ENCODE measurements at regions not wholly inside any gene's neighbourhood (a gene's known extent, or its start where the extent isn't known, plus 50 kb on each side); places are given as distances from the start of the nearest gene placed in this dataset.

DNA sequence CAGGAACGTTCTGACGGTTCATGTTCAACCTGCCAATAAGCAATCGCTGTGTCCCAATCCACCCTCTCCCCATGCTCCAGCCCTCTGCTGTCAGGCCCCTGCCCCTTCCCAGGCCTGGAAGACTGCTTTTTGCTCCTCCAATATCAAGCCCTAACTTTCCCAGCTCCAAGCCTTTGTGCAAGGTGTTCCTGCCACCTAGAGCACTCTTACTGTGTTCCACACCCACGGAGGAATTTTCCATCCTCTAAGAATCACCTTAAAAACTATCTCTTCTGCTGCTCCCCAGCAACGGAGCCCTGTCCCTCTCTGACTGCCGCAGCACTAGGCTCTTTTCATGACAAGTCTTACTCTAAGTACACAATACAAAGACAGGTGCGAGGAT lies 657.9 kb downstream of the AJAP1 start:
- Histone ChIP-seq H3K9ac (ENCODE audit: low read depth, low read length) (no peak overlapping the region), H3K9me3 (ENCODE audit: insufficient read depth, low read depth, low read length) (no peaks in the 10 kb centered on the region), H3K27me3 (ENCODE audit: insufficient read depth, low read length) (no peaks in the 10 kb centered on the region), H3K4me3 (ENCODE audit: low read length) (no peak overlapping the region), H3K4me1 (ENCODE audit: insufficient read depth, low read length) (no peaks in the 10 kb centered on the region), H3K36me3 (ENCODE audit: insufficient read depth, low read depth, low read length) (no peaks in the 10 kb centered on the region), H3K27ac (ENCODE audit: low read length) (no peak overlapping the region)

DNA sequence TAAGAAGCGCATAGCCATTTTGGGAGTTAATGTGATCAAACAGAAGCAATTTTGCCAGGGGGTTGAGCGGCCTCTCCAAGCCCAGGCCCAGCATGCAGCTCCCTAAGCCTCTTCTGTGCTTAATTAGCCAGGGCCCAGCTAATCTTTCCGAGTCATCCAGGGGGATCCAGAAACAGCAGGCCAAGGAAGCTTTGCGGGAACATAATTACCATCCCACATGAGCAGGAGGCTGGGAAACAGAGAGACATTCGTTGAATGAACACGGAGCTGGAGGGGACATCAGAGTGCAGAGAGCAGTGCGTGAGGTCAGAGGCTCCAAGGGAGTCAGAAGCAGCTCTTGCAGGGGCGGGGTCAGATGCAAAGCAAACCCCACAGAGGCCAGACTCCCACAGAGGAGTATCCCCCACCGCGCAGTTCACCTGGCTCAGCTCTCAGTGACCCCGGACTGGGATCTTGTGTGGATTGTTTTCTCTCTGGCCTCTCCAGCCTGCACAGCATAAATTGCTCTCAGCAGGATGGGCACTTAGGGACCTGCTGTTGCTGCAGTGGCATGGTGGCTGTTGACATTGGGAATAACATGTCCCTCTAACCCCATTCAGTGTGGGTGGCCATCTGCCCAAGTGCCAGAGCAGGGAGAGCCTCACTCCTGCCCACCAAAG lies 657.4 kb downstream of the AJAP1 start:
- Histone ChIP-seq H3K9ac (ENCODE audit: low read depth, low read length) (no peak overlapping the region), H3K9me3 (ENCODE audit: insufficient read depth, low read depth, low read length) (no peaks in the 10 kb centered on the region), H3K4me1 (ENCODE audit: insufficient read depth, low read length) (no peaks in the 10 kb centered on the region), H3K27me3 (ENCODE audit: insufficient read depth, low read length) (no peaks in the 10 kb centered on the region), H3K36me3 (ENCODE audit: insufficient read depth, low read depth, low read length) (no peaks in the 10 kb centered on the region), H3K27ac (ENCODE audit: low read length) (no peak overlapping the region), H3K4me3 (ENCODE audit: low read length) (no peak overlapping the region)

DNA sequence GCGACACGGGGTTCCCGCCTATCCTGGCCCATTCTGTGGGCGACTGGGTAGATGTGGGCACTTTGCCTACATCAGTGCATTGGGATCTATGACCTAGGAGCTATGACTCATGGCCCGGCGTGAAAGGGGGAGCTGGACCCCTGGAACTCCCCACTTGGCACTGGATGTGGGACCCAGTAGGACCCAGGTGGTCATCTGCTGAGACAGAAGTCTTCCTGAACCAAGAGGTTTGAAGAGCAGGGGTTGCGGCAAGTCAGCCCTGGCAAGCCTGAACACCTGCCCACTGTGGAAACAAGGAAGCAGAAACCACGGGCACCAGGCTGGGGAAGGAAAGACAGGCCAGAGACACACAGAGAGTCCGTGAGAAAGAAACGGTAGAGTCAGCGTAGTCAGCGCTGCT lies 656.7 kb downstream of the AJAP1 start:
- no peaks in the 10 kb centered on the region for H3K4me1 ChIP-seq (ENCODE audit: insufficient read depth, low read length)
- H3K9me3 ChIP-seq (ENCODE audit: insufficient read depth, low read depth, low read length) = no peaks in the 10 kb centered on the region
- no peak overlapping the region for H3K9ac ChIP-seq (ENCODE audit: low read depth, low read length)
- H3K27me3 ChIP-seq (ENCODE audit: insufficient read depth, low read length) = no peaks in the 10 kb centered on the region
- no peak overlapping the region for H3K4me3 ChIP-seq (ENCODE audit: low read length)
- H3K27ac ChIP-seq (ENCODE audit: low read length) = no peak overlapping the region
- no peaks in the 10 kb centered on the region for H3K36me3 ChIP-seq (ENCODE audit: insufficient read depth, low read depth, low read length)

DNA sequence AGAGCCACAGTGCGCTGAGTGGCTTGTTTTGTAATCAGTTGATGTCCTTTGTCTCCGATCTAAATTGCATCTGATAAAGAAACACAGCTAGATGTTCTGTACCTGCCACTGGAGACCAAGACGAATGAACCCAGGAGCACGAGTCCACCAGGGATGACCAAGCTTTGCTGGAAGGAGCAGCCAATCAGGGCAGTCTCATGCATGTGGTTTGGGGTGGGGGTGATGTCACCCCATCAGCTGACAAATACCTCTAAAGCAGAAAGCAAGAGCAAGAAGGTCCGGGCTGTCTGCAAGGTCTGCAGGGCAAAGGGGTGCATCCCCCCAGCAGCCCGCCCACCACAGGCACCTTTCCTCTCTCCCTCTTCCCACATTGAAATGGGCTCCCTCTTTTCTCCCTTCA lies 653.8 kb downstream of the AJAP1 start:
- H3K4me1 ChIP-seq (ENCODE audit: insufficient read depth, low read length) = no peaks in the 10 kb centered on the region
- H3K9ac ChIP-seq (ENCODE audit: low read depth, low read length) = no peak overlapping the region
- H3K36me3 ChIP-seq (ENCODE audit: insufficient read depth, low read depth, low read length) = no peaks in the 10 kb centered on the region
- no peak overlapping the region for H3K4me3 ChIP-seq (ENCODE audit: low read length)
- no peaks in the 10 kb centered on the region for H3K27me3 ChIP-seq (ENCODE audit: insufficient read depth, low read length)
- no peak overlapping the region for H3K27ac ChIP-seq (ENCODE audit: low read length)
- H3K9me3 ChIP-seq (ENCODE audit: insufficient read depth, low read depth, low read length) = no peaks in the 10 kb centered on the region

DNA sequence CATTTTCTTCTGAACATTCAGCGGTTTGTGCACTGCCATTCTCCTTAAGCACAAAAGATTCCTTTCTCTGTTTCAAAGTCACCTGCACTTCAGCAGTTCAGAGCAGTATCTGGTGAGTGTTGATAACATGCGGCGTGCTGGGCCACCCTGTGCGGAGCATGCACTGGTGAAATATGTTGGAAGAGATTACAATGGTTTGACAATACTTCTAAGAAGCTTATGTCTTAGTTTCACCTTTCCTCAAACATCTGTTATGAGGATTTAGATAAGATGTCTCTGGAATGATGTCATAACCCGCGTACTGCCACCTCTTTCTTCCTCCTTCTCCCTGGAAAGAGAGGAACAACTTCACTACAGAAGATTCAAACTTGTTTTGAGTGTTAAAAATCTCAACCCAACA lies 650.3 kb downstream of the AJAP1 start:
- no peaks in the 10 kb centered on the region; the same call in 1 of the 2 replicates for H3K27me3 ChIP-seq (ENCODE audit: insufficient read depth, low read length)
- H3K9me3 ChIP-seq (ENCODE audit: insufficient read depth, low read depth, low read length) = no peaks in the 10 kb centered on the region
- H3K27ac ChIP-seq (ENCODE audit: low read length) = no peak overlapping the region
- H3K36me3 ChIP-seq (ENCODE audit: insufficient read depth, low read depth, low read length) = no peaks in the 10 kb centered on the region
- H3K4me1 ChIP-seq (ENCODE audit: insufficient read depth, low read length) = no peaks in the 10 kb centered on the region
- no peak overlapping the region for H3K9ac ChIP-seq (ENCODE audit: low read depth, low read length)
- H3K4me3 ChIP-seq (ENCODE audit: low read length) = no peak overlapping the region

DNA sequence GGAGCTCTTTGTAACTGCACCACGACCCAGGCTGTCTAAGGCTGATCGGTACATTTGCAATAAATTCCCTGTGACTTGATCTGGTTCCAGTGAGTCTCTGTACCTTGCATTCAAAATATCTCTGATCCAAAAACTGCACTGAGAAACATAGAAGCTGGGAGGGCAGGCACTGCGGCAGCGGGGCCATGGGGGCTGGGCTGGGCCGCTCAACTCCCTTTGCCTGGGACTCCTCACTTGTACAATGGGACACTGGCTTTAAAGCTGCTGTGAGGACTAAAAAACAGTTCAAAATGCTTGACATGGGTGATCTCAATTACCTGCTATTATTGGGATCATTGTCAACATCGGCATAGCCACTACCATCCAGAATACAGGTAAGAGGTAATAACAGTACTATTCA lies 644.0 kb downstream of the AJAP1 start:
- Histone ChIP-seq H3K4me1 (ENCODE audit: insufficient read depth, low read length) (no peaks in the 10 kb centered on the region), H3K9ac (ENCODE audit: low read depth, low read length) (no peak overlapping the region), H3K9me3 (ENCODE audit: insufficient read depth, low read depth, low read length) (no peaks in the 10 kb centered on the region), H3K4me3 (ENCODE audit: low read length) (no peak overlapping the region), H3K27ac (ENCODE audit: low read length) (no peak overlapping the region), H3K36me3 (ENCODE audit: insufficient read depth, low read depth, low read length) (no peaks in the 10 kb centered on the region), H3K27me3 (ENCODE audit: insufficient read depth, low read length) (no peaks in the 10 kb centered on the region; the same call in 1 of the 2 replicates)

DNA sequence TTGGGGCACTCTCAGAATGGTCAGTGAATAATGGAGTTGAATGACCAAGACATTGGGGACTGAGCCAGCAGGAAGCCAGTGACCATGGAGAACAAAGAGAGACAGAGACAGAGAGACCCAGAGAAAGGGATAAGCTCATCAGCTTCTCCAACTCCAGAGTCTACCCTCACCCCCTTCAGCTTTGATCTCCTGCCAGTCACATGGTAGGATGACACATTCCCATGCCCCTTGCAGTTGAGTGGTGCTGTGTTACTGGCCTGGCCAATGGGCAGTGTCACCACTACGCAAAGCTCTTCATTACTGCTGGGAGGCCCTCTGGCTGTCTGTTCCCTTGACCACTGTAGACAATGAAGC lies 643.5 kb downstream of the AJAP1 start:
- H3K27ac ChIP-seq (ENCODE audit: low read length) = no peak overlapping the region
- H3K9ac ChIP-seq (ENCODE audit: low read depth, low read length) = no peak overlapping the region
- H3K36me3 ChIP-seq (ENCODE audit: insufficient read depth, low read depth, low read length) = no peaks in the 10 kb centered on the region
- no peaks in the 10 kb centered on the region; the same call in 1 of the 2 replicates for H3K27me3 ChIP-seq (ENCODE audit: insufficient read depth, low read length)
- H3K4me3 ChIP-seq (ENCODE audit: low read length) = no peak overlapping the region
- H3K4me1 ChIP-seq (ENCODE audit: insufficient read depth, low read length) = no peaks in the 10 kb centered on the region
- no peaks in the 10 kb centered on the region for H3K9me3 ChIP-seq (ENCODE audit: insufficient read depth, low read depth, low read length)

DNA sequence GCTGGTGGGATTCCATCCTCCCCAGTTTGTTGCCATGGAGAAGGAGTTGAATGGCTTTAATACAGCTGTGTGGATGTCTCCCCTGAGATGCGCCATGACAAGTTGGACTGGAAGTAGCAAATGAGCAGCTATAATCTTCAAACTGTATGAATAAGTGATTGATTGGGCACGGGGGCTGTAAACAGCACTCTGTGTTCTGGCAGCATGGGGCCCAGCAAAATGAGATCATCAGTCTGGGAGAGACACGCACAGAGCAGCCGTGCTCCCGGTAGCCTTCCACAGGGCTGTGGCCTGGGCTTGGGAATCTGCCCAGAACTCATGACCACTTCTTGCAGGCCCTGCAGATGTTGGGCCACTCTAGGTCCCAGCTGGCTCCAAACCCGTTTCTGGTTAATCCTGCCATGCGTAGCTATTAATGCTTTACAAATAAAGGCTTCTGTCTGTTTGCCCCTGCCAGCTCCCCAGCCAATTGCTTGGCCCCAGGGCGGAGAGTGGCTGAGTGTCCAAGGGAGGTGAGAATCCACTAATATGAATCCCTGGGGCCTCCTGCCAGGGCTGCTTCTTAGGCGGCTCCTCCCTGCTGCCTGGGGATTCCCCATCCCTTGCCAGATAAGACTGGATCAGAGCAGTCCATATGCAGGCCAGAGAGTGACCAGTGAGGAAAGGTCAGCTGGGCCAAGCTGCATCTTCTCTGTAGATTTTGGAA lies 642.9 kb downstream of the AJAP1 start:
- no peaks in the 10 kb centered on the region for H3K4me1 ChIP-seq (ENCODE audit: insufficient read depth, low read length)
- no peaks in the 10 kb centered on the region; the same call in 1 of the 2 replicates for H3K27me3 ChIP-seq (ENCODE audit: insufficient read depth, low read length)

DNA sequence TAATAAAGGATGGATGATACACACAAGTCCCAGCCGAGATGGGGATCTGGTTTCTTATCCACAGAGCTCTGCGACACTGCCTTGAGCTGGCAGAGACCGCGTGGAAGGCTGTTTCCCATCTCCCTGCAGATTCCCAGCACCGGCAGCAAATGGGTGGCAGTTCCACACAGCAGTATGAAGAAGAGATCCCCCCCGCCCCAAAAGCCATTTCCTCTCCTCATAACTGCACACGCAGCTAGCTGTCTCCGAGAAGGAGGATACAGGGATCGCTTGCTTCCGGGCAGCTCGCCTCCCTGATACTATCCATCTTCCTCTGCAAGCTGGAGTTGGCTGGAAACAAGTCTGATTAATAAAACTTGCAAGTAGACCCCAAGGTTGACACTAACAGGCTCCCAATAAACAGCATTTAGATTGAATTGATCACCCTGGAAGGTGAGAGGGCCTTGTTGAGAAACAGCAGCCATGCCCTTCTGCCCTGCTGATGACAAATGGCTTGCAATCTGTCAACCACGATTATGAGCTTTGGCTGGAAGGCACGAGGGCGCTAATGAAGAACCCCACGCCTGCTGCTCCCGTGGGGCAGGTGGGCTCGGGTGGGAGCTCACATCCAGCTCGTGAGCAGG lies 642.3 kb downstream of the AJAP1 start:
- no peak overlapping the region for H3K27ac ChIP-seq (ENCODE audit: low read length)
- H3K27me3 ChIP-seq (ENCODE audit: insufficient read depth, low read length) = no peaks in the 10 kb centered on the region
- no peak overlapping the region for H3K9ac ChIP-seq (ENCODE audit: low read depth, low read length)
- no peak overlapping the region for H3K4me3 ChIP-seq (ENCODE audit: low read length)
- no peaks in the 10 kb centered on the region for H3K36me3 ChIP-seq (ENCODE audit: insufficient read depth, low read depth, low read length)
- H3K9me3 ChIP-seq (ENCODE audit: insufficient read depth, low read depth, low read length) = no peaks in the 10 kb centered on the region
- no peaks in the 10 kb centered on the region for H3K4me1 ChIP-seq (ENCODE audit: insufficient read depth, low read length)

More for the DNA sequence above, 642.9 kb downstream of the AJAP1 start:
- H3K27ac ChIP-seq (ENCODE audit: low read length) = no peak overlapping the region
- H3K36me3 ChIP-seq (ENCODE audit: insufficient read depth, low read depth, low read length) = no peaks in the 10 kb centered on the region
- no peak overlapping the region for H3K9ac ChIP-seq (ENCODE audit: low read depth, low read length)
- H3K4me3 ChIP-seq (ENCODE audit: low read length) = no peak overlapping the region
- H3K9me3 ChIP-seq (ENCODE audit: insufficient read depth, low read depth, low read length) = no peaks in the 10 kb centered on the region

DNA sequence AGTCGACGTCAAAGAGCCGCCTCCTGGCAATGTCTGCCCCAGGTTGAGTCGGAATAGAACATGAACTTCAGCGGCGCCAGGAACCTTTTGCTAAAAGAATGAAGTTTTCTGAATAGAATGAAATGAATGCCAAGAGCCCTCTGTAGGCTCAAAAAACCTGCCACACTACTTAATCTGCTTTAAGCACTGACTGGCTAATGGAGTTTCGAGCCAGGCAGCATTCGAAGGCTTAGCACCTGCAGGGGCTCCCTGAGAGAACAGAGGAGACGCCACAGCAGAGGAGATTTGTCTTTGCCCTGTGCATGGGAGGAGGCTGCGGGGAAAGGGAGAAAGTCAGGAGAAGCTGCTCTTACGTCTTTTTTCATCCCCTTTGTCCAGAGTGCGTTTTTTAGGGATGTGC lies 641.7 kb downstream of the AJAP1 start:
- no peaks in the 10 kb centered on the region for H3K9me3 ChIP-seq (ENCODE audit: insufficient read depth, low read depth, low read length)
- no peak overlapping the region for H3K9ac ChIP-seq (ENCODE audit: low read depth, low read length)
- H3K4me1 ChIP-seq (ENCODE audit: insufficient read depth, low read length) = no peaks in the 10 kb centered on the region
- no peaks in the 10 kb centered on the region for H3K27me3 ChIP-seq (ENCODE audit: insufficient read depth, low read length)
- no peaks in the 10 kb centered on the region for H3K36me3 ChIP-seq (ENCODE audit: insufficient read depth, low read depth, low read length)
- H3K4me3 ChIP-seq (ENCODE audit: low read length) = no peak overlapping the region
- no peak overlapping the region for H3K27ac ChIP-seq (ENCODE audit: low read length)

DNA sequence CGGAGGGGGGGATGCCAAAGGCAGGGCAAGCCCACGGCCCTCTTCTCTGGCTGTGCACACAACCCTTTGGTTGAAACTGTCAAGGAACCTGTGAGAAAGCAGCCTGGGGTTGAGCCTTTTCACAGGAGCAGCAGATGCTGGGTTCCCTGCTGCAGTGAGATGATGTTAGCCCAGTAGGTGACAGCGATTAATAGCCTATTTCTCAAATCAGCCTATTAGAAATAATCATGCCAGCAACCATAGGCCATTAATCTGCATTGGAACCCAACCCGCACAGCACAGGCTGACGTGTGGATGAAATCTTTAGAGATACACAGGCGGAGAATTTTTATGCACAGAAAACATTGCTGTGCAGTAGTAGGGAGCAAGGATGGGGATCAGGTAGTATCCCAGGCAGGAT lies 637.5 kb downstream of the AJAP1 start:
- Histone ChIP-seq H3K4me1 (ENCODE audit: insufficient read depth, low read length) (no peaks in the 10 kb centered on the region), H3K4me3 (ENCODE audit: low read length) (no peak overlapping the region), H3K27ac (ENCODE audit: low read length) (no peak overlapping the region), H3K9ac (ENCODE audit: low read depth, low read length) (no peak overlapping the region), H3K9me3 (ENCODE audit: insufficient read depth, low read depth, low read length) (peaks cover 5% of the 10 kb centered on the region), H3K27me3 (ENCODE audit: insufficient read depth, low read length) (no peaks in the 10 kb centered on the region; the same call in 1 of the 2 replicates), H3K36me3 (ENCODE audit: insufficient read depth, low read depth, low read length) (no peaks in the 10 kb centered on the region)

Data from iPS-20b (cell line).